LoVo (cell line): ENCODE measurements at regions not wholly inside any gene's neighbourhood (a gene's known extent, or its start where the extent isn't known, plus 50 kb on each side); places are given as distances from the start of the nearest gene placed in this dataset.

ENCODE experiments used
- DNase-seq: peaks from one replicate; pipeline ENCODE4 v3.0.0-alpha.2; 2016; ENCODE audit warnings: low spot score

- DNase-seq, result no peak
Observed at GRCh38 chr3:31349001-31349748, 183.6 kb upstream of the STT3B start.

- no peak for DNase-seq
Observed at GRCh38 chr3:31350307-31350706, 182.4 kb upstream of the STT3B start.

GRCh38 chr3:31352331-31352730 lies 180.4 kb upstream of the STT3B start:
- no peak for DNase-seq

- no peak for DNase-seq
Observed at GRCh38 chr3:31353166-31353565, 179.6 kb upstream of the STT3B start.

- no peak for DNase-seq
Observed at GRCh38 chr3:31354373-31354772, 178.4 kb upstream of the STT3B start.

- no peak for DNase-seq
Observed at GRCh38 chr3:31355807-31356206, 176.9 kb upstream of the STT3B start.

- DNase-seq, result no peak
Observed at GRCh38 chr3:31356941-31357340, 175.8 kb upstream of the STT3B start.

GRCh38 chr3:31357451-31357850 lies 175.3 kb upstream of the STT3B start:
- no peak for DNase-seq

- DNase-seq, result no peak
Observed at GRCh38 chr3:31358473-31359070, 174.2 kb upstream of the STT3B start.

- DNase-seq, result peak; percentile 51
Observed at GRCh38 chr3:31361371-31362273, 171.1 kb upstream of the STT3B start.

- no peak for DNase-seq
Observed at GRCh38 chr3:31364188-31364587, 168.5 kb upstream of the STT3B start.

- no peak for DNase-seq
Observed at GRCh38 chr3:31364711-31365110, 168.0 kb upstream of the STT3B start.

- no peak for DNase-seq
Observed at GRCh38 chr3:31367518-31367917, 165.2 kb upstream of the STT3B start.

GRCh38 chr3:31369637-31370379 lies 162.9 kb upstream of the STT3B start:
- no peak for DNase-seq

- DNase-seq, result no peak
Observed at GRCh38 chr3:31370380-31370666, 162.4 kb upstream of the STT3B start.

- peak; percentile 27 for DNase-seq
Observed at GRCh38 chr3:31370681-31371080, 162.0 kb upstream of the STT3B start.

GRCh38 chr3:31371484-31372177 lies 161.1 kb upstream of the STT3B start:
- no peak for DNase-seq

GRCh38 chr3:31373681-31374080 lies 159.0 kb upstream of the STT3B start:
- DNase-seq, result no peak

- peak; percentile 95 for DNase-seq
Observed at GRCh38 chr3:31377045-31377642, 155.6 kb upstream of the STT3B start.

GRCh38 chr3:31378231-31378630 lies 154.5 kb upstream of the STT3B start:
- DNase-seq, result no peak

GRCh38 chr3:31379598-31379997 lies 153.1 kb upstream of the STT3B start:
- DNase-seq, result no peak
